MCF 10A (cell line): ENCODE measurements at regions not wholly inside any gene's neighbourhood (a gene's known extent, or its start where the extent isn't known, plus 50 kb on each side); places are given as distances from the start of the nearest gene placed in this dataset.
A peak's percentile ranks its signal among the peaks of the same experiment; 100 is the strongest.

Experiments
- BruUV-seq: library from RNA; stranded (reverse); fragments of 400-500 nt; replicated peaks from 2 replicates; lab custom pipeline; 2021; lab: Mats Ljungman, UMichigan
- CTCF ChIA-PET: fragments of 300-600 bp; sonication (Branson Sonifier 250); formaldehyde crosslinking; extraction: SDS; loops from one replicate; lab custom pipeline; 2021; ENCODE audit warnings: antibody characterized with exemption, inconsistent platforms; lab: Yijun Ruan, JAX
- POLR2A ChIA-PET: fragments of 300-600, 350-650 bp; sonication (Branson Sonifier 250); formaldehyde crosslinking; extraction: SDS; loops from one replicate; lab custom pipeline; 2020; ENCODE audit warnings: antibody characterized with exemption, inconsistent platforms; lab: Yijun Ruan, JAX
- DNase-seq: peaks from one replicate; pipeline ENCODE4 v3.0.0-alpha.2; 2018; ENCODE audit not compliant: unreplicated experiment
- H3K27ac Mint-ChIP-seq: one replicate; pipeline ENCODE4 v1.8.0; 2022; ENCODE audit warnings: mild to moderate bottlenecking, low read depth, mixed read lengths; ENCODE audit not compliant: unreplicated experiment
- H3K27me3 Mint-ChIP-seq: one replicate; pipeline ENCODE4 v1.8.0; 2022; ENCODE audit warnings: mixed read lengths; ENCODE audit not compliant: insufficient read depth, unreplicated experiment
- H3K36me3 Mint-ChIP-seq: one replicate; pipeline ENCODE4 v1.8.0; 2022; ENCODE audit warnings: mild to moderate bottlenecking, moderate library complexity, mixed read lengths; ENCODE audit not compliant: insufficient read depth, unreplicated experiment
- H3K4me1 Mint-ChIP-seq: one replicate; pipeline ENCODE4 v1.8.0; 2022; ENCODE audit warnings: mixed read lengths; ENCODE audit not compliant: insufficient read depth, unreplicated experiment
- H3K4me3 Mint-ChIP-seq: one replicate; pipeline ENCODE4 v1.8.0; 2022; ENCODE audit warnings: mild to moderate bottlenecking, moderate library complexity, mixed read lengths; ENCODE audit not compliant: unreplicated experiment
- H3K9me3 Mint-ChIP-seq: one replicate; pipeline ENCODE4 v1.8.0; 2022; ENCODE audit warnings: mixed read lengths; ENCODE audit not compliant: unreplicated experiment
- intact Hi-C: fragments of 100-400 bp; cut with micrococcal nuclease; formaldehyde crosslinking; loops from 2 replicates; pipeline ENCODE4 v1.14.1; 2022
- TF ChIP-seq, protein P1 (sequence below): fragments of 200-600 bp; IDR thresholded peaks from one replicate; pipeline ENCODE4 v1.8.0; 2022; ENCODE audit warnings: antibody characterized with exemption, mild to moderate bottlenecking; ENCODE audit not compliant: unreplicated experiment

DNA sequence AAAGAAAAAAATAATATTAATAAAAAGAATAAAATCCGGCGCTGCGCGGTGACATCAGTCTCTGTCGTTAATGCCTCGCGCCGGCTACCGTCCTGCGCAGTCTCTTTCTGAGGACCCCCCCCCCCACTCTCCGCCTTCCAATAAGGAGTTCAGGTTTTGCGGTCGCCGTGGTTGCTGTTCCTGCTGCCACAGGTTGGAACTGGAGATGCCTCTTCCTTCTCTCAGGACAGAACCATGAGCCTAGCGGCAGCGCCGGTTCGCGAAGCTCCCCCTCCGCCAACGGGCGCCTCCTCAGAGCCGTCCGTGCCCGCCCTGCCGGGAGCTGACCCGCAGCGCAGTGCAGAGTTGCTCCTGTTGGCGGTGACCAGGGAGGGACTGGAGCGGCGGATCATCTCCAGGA, 2093.4 kb downstream of the TP53TG3F start:
- TF ChIP-seq, protein P1, sequence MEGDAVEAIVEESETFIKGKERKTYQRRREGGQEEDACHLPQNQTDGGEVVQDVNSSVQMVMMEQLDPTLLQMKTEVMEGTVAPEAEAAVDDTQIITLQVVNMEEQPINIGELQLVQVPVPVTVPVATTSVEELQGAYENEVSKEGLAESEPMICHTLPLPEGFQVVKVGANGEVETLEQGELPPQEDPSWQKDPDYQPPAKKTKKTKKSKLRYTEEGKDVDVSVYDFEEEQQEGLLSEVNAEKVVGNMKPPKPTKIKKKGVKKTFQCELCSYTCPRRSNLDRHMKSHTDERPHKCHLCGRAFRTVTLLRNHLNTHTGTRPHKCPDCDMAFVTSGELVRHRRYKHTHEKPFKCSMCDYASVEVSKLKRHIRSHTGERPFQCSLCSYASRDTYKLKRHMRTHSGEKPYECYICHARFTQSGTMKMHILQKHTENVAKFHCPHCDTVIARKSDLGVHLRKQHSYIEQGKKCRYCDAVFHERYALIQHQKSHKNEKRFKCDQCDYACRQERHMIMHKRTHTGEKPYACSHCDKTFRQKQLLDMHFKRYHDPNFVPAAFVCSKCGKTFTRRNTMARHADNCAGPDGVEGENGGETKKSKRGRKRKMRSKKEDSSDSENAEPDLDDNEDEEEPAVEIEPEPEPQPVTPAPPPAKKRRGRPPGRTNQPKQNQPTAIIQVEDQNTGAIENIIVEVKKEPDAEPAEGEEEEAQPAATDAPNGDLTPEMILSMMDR, result no peak
- BruUV-seq, result no TSS peak
- Mint-ChIP-seq H3K36me3 (no peaks in the 10 kb centered on the region), H3K27ac (no peak overlapping the region), H3K4me1 (no peaks in the 10 kb centered on the region), H3K4me3 (no peak overlapping the region), H3K27me3 (no peaks in the 10 kb centered on the region), H3K9me3 (peaks cover 14% of the 10 kb centered on the region)
- intact Hi-C loops, result no loop called here
- ChIA-PET POLR2A (no interaction called here), CTCF (interaction anchor here (0.7 kb wide), 1 partner anchor 196 kb away, joined by 3 read pairs; no protein-coding TSS in a partner anchor)
- no peak for DNase-seq

DNA sequence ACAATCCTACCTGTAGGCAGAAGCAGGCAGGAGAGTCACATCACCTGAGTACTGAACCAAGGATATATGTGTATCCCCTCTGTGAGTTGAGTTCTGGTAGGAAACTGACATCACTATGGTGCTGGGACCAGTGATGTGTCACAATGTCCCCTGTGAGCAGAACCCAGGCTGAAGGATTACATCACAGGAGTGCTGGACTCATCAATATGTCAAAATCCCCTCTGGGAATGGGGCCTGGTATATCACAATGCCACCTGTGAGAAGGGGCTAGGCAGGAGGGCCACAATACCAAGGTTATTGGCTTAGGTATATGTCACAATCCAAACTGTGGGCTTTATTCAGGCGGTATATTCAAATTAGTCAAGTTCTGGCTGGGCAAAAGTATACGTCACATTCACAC, 2098.3 kb downstream of the TP53TG3F start:
- H3K36me3 Mint-ChIP-seq, result no peaks in the 10 kb centered on the region
- intact Hi-C loops, result no loop called here
- H3K27me3 Mint-ChIP-seq, result no peaks in the 10 kb centered on the region
- ChIA-PET CTCF (interaction anchor here (0.7 to 0.9 kb wide), 2 partner anchors 9 to 15 kb away, joined by 3 read pairs; no protein-coding TSS in a partner anchor), POLR2A (no interaction called here)
- no peak overlapping the region for H3K27ac Mint-ChIP-seq
- BruUV-seq, result no TSS peak
- TF ChIP-seq, protein P1, result no peak
- DNase-seq, result no peak
- H3K4me1 Mint-ChIP-seq, result peaks cover 10% of the 10 kb centered on the region
- peaks cover 9% of the 10 kb centered on the region for H3K9me3 Mint-ChIP-seq
- H3K4me3 Mint-ChIP-seq, result no peak overlapping the region

DNA sequence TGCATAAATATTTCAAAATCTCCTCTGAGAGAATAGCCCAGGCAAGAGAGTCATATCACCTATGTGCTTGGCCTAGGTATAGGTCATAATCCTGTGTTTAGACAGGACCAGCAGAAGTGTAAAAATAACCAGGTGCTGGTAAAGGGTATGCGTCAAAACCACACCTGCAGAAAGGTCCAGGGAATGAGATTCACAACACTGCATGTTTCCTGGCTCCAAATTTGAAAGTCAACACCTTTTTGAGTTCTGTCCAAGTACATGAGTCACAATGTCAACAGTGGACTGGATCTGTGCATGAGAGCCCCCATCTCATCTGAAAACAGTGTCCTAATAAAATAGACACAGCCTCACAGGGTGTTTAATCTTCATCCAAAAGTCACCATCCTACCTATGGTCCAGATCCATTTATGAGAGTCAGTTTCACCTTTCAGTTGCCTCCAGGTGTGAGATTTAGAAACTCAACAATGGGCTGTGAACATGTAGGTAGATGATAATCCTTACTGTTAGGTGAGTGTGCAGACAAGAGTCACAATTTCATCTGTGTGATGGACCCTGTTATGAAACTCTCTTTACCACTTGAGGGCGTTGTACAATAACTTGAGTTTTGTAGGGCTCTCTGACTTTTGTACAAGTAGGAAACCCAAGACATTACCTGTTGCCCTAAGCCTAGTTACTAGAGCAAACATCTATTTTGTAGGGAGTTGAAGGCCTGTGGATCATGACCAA, 2100.7 kb downstream of the TP53TG3F start:
- Mint-ChIP-seq H3K27ac (no peak overlapping the region), H3K4me1 (peaks cover 10% of the 10 kb centered on the region), H3K4me3 (no peak overlapping the region), H3K27me3 (no peaks in the 10 kb centered on the region), H3K9me3 (peaks cover 9% of the 10 kb centered on the region), H3K36me3 (no peaks in the 10 kb centered on the region)
- TF ChIP-seq, protein P1, result no peak
- intact Hi-C loops, result no loop called here
- no TSS peak for BruUV-seq
- CTCF ChIA-PET, result no interaction called here
- POLR2A ChIA-PET, result interaction anchor here (0.7 kb wide), 1 partner anchor 57 kb away, joined by 3 read pairs; no protein-coding TSS in a partner anchor
- peak; percentile 80 for DNase-seq

DNA sequence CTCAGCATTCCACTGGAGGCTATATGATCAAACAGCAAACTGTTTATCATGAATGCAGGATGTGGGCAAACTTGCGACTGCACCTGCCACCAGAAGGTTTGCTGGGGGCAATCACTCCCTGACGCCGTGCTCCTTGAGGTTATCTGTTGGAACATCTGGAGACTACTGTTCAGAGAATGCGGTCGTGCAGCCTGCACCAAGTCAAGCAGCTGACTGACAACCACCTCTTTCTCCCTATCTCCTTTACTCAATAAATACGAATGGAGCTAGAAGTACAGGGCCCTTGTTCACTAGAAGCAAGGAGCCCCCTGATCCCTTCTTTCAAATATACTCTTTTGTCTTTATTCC, 2101.2 kb downstream of the TP53TG3F start:
- intact Hi-C loops, result no loop called here
- no TSS peak for BruUV-seq
- no peak overlapping the region for H3K4me3 Mint-ChIP-seq
- CTCF ChIA-PET, result interaction anchor here (1.0 kb wide), 1 partner anchor 116 kb away, joined by 3 read pairs; no protein-coding TSS in a partner anchor
- H3K27me3 Mint-ChIP-seq, result no peaks in the 10 kb centered on the region
- TF ChIP-seq, protein P1, result no peak
- DNase-seq, result no peak
- POLR2A ChIA-PET, result interaction anchor here (0.7 kb wide), 1 partner anchor 58 kb away, joined by 3 read pairs; no protein-coding TSS in a partner anchor
- no peaks in the 10 kb centered on the region for H3K36me3 Mint-ChIP-seq
- H3K27ac Mint-ChIP-seq, result no peak overlapping the region
- H3K4me1 Mint-ChIP-seq, result peaks cover 10% of the 10 kb centered on the region
- H3K9me3 Mint-ChIP-seq, result peaks cover 9% of the 10 kb centered on the region
